Panc1 (cell line): ENCODE measurements at regions not wholly inside any gene's neighbourhood (a gene's known extent, or its start where the extent isn't known, plus 50 kb on each side); places are given as distances from the start of the nearest gene placed in this dataset.

ENCODE experiments used
- ATAC-seq: fragments of 200-7000 bp; cut with Tn5 transposase; 2 replicates; pipeline ENCODE4 v1.9.1; 2020; ENCODE audit warnings: mild to moderate bottlenecking, moderate library complexity
- BruUV-seq: library from RNA; stranded (reverse); fragments of 400-500 nt; replicated peaks from 2 replicates; lab custom pipeline; 2021; lab: Mats Ljungman, UMichigan
- CTCF ChIA-PET: fragments of 300-600 bp; sonication (Branson Sonifier 250); formaldehyde crosslinking; loops from one replicate; lab custom pipeline; 2022; ENCODE audit warnings: antibody characterized with exemption; lab: Charles Lee
- POLR2A ChIA-PET: fragments of 300-600 bp; sonication (Branson Sonifier 250); formaldehyde crosslinking; loops from one replicate; lab custom pipeline; 2022; ENCODE audit warnings: antibody characterized with exemption; lab: Charles Lee
- DNase-seq: peaks from one replicate; pipeline ENCODE4 v3.0.0-alpha.2; 2010; ENCODE audit warnings: low read depth, low spot score
- H3K27ac ChIP-seq: 2 replicates; pipeline ENCODE4 v1.5.1; 2011; ENCODE audit warnings: mild to moderate bottlenecking, low read length, inconsistent platforms
- H3K27me3 ChIP-seq: fragments of 200-500 bp; sonication (Bioruptor generic); 2 replicates; pipeline ENCODE4 v1.6.0; 2014; ENCODE audit warnings: low read length, inconsistent platforms; ENCODE audit not compliant: control insufficient read depth, insufficient read depth
- H3K36me3 ChIP-seq: fragments of 200-500 bp; sonication (Bioruptor generic); 2 replicates; pipeline ENCODE4 v1.5.1; 2014; ENCODE audit warnings: inconsistent platforms, mild to moderate bottlenecking, low read length, moderate library complexity; ENCODE audit not compliant: control insufficient read depth, insufficient read depth
- H3K4me1 ChIP-seq: 2 replicates; pipeline ENCODE4 v1.5.1; 2011; ENCODE audit warnings: inconsistent platforms, mild to moderate bottlenecking, low read length, moderate library complexity; ENCODE audit not compliant: control insufficient read depth, insufficient read depth
- H3K4me3 ChIP-seq, 2 experiments: 2 replicates each; pipeline ENCODE4 v1.5.1; 2011 to 2012; ENCODE audit warnings: low read depth in 2 of 2, low read length in 2 of 2, mild to moderate bottlenecking in 2 of 2, inconsistent platforms in 1 of 2, moderate library complexity in 1 of 2
- H3K9me3 ChIP-seq: fragments of 200-500 bp; sonication (Bioruptor generic); 2 replicates; pipeline ENCODE4 v1.5.1; 2014; ENCODE audit warnings: low read depth, mild to moderate bottlenecking, inconsistent platforms, low read length, moderate library complexity; ENCODE audit not compliant: control insufficient read depth, insufficient read depth
- CTCF ChIP-seq: fragments of 450-650 bp; IDR thresholded peaks from 2 replicates; pipeline ENCODE4 v1.5.1; 2017; ENCODE audit warnings: mild to moderate bottlenecking
- POLR2AphosphoS5 ChIP-seq: IDR thresholded peaks from 2 replicates; pipeline ENCODE4 v1.6.1; 2012; ENCODE audit warnings: mild to moderate bottlenecking, low read depth, low read length, moderate library complexity
- REST ChIP-seq, 2 experiments: IDR thresholded peaks; 2 replicates each; pipeline ENCODE4 v1.6.1; 2011 to 2012; ENCODE audit warnings: low read depth in 2 of 2, control low read depth in 1 of 2, low read length in 1 of 2, mild to moderate bottlenecking in 1 of 2, moderate library complexity in 1 of 2; ENCODE audit not compliant: insufficient read depth in 1 of 2
- SIN3A ChIP-seq: IDR thresholded peaks from 2 replicates; pipeline ENCODE4 v1.6.1; 2012; ENCODE audit warnings: low read depth, mild to moderate bottlenecking, low read length, moderate library complexity, borderline replicate concordance; ENCODE audit not compliant: insufficient read depth
- TCF7L2 ChIP-seq: IDR thresholded peaks from 2 replicates; pipeline ENCODE4 v1.6.1; 2011; ENCODE audit warnings: mild to moderate bottlenecking, low read depth, low read length, inconsistent platforms
- in situ Hi-C: cut with HindIII; loops from 2 replicates; pipeline ENCODE4 v1.10.0; 2016; ENCODE audit warnings: low sequenced_read_pairs, low pct_unique_long_range_greater_than_20kb
- intact Hi-C: fragments of 100-400 bp; cut with micrococcal nuclease; formaldehyde crosslinking; loops from one replicate; pipeline ENCODE4 v1.10.0; 2022; ENCODE audit not compliant: unreplicated experiment

GRCh38 chr6:45757443-45758130 is 258.1 kb downstream of the CLIC5 start:
- no peak for DNase-seq
- POLR2A ChIA-PET: no interaction called here
- CTCF ChIA-PET: no interaction called here
- no peak for ATAC-seq
- Histone ChIP-seq H3K4me3 (no peak overlapping the region), H3K36me3 (no peaks in the 10 kb centered on the region), H3K27me3 (no peaks in the 10 kb centered on the region), H3K9me3 (0 out of 2 replicates have a peak, but pooled peaks cover 2% of the 10 kb centered on the region), H3K27ac (no peak overlapping the region), H3K4me1 (no peaks in the 10 kb centered on the region)
- intact Hi-C loops (no loop called here), in situ Hi-C loops (no loop called here)
- BruUV-seq: no TSS peak
- TF ChIP-seq TCF7L2 (no peak), REST (IDR thresholded peaks at IDR 0.05; ENCODE audit: insufficient read depth in 1 of 2, low read depth in 2 of 2, low read length in 1 of 2) (no peak), POLR2AphosphoS5 (no peak), SIN3A (no peak), CTCF (no peak)

GRCh38 chr6:45756606-45757005 is 259.1 kb downstream of the CLIC5 start:
- ChIA-PET CTCF (no interaction called here), POLR2A (no interaction called here)
- Histone ChIP-seq H3K4me3 (no peak overlapping the region), H3K27me3 (peaks cover under 1% of the 10 kb centered on the region; the same call in 1 of the 2 replicates), H3K9me3 (no peaks in the 10 kb centered on the region), H3K4me1 (no peaks in the 10 kb centered on the region), H3K27ac (no peak overlapping the region), H3K36me3 (no peaks in the 10 kb centered on the region)
- BruUV-seq: no TSS peak
- intact Hi-C loops (no loop called here), in situ Hi-C loops (no loop called here)
- ATAC-seq (no peak), DNase-seq (no peak)
- no peak for TF ChIP-seq POLR2AphosphoS5
- TF ChIP-seq CTCF: no peak
- TF ChIP-seq TCF7L2: no peak
- no peak for TF ChIP-seq REST (IDR thresholded peaks at IDR 0.05; ENCODE audit: insufficient read depth in 1 of 2, low read depth in 2 of 2, low read length in 1 of 2)
- TF ChIP-seq SIN3A: no peak
